HL-60 (cell line): ENCODE measurements at regions not wholly inside any gene's neighbourhood (a gene's known extent, or its start where the extent isn't known, plus 50 kb on each side); places are given as distances from the start of the nearest gene placed in this dataset.

Experiments
- GABPA ChIP-seq: IDR thresholded peaks from 2 replicates; pipeline ENCODE4 v1.6.1; 2012; ENCODE audit warnings: low read depth
- POLR2AphosphoS5 ChIP-seq: IDR thresholded peaks from 2 replicates; pipeline ENCODE4 v1.6.1; 2012; ENCODE audit warnings: low read depth
- SPI1 ChIP-seq: IDR thresholded peaks from 2 replicates; pipeline ENCODE4 v1.6.1; 2012; ENCODE audit warnings: low read depth, mild to moderate bottlenecking, borderline replicate concordance
- TF ChIP-seq, protein P1 (sequence below): IDR thresholded peaks from one replicate; pipeline ENCODE4 v1.5.1; 2011; ENCODE audit warnings: low read length, control low read depth, inconsistent platforms; ENCODE audit not compliant: insufficient read depth

DNA sequence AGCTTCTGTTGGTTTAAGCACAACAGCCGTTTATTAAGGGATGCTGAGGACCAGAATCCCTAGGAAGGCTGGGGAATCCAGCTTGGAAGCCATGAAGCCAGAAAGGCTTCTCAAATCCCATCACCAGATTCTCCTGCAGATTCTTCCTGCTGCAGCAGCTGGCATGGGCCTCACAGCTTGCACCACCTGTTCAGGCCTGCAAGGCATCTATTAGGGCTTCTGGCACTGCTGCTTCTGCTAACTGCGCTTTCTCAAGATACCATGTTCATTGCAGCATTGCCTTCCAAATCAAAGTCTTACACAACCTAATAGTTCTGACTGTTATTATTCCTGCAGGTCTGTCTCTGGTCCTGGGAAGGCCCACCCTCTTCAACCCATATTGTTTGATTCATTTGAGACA is 51.2 kb upstream of the ZNF366 start:
- TF ChIP-seq, protein P1, sequence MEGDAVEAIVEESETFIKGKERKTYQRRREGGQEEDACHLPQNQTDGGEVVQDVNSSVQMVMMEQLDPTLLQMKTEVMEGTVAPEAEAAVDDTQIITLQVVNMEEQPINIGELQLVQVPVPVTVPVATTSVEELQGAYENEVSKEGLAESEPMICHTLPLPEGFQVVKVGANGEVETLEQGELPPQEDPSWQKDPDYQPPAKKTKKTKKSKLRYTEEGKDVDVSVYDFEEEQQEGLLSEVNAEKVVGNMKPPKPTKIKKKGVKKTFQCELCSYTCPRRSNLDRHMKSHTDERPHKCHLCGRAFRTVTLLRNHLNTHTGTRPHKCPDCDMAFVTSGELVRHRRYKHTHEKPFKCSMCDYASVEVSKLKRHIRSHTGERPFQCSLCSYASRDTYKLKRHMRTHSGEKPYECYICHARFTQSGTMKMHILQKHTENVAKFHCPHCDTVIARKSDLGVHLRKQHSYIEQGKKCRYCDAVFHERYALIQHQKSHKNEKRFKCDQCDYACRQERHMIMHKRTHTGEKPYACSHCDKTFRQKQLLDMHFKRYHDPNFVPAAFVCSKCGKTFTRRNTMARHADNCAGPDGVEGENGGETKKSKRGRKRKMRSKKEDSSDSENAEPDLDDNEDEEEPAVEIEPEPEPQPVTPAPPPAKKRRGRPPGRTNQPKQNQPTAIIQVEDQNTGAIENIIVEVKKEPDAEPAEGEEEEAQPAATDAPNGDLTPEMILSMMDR: no peak
- TF ChIP-seq POLR2AphosphoS5 (no peak), SPI1 (no peak), GABPA (no peak)
